ENCODE measurements at regions not wholly inside any gene's neighbourhood (a gene's known extent, or its start where the extent isn't known, plus 50 kb on each side); places are given as distances from the start of the nearest gene placed in this dataset.

DNA sequence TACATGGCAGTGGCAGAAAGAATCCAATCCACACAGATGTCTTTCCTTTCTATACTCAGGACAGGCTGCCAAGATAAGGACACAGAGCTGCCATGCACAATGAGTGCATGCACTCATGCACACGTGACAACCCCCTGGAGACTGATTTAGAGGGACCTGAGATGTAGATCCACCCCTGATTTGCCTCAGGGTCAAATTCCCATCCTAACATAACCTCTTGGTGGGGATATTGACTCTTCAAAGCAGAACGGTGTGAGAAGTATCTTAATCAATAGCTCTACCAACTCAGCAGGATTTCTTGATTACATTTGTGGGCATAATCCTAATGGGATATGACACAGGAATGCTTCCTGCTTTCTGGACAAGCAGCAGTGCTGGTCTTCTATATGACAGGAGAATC is 125.2 kb upstream of the DSCAM start:
- Histone ChIP-seq H2BK5ac (ENCODE audit: low read depth, low read length) (no peak overlapping the region), H2BK15ac (ENCODE audit: low read length) (no peak overlapping the region), H3K56ac (replicated peaks; ENCODE audit: insufficient read length, low read depth, low read length) (no peak overlapping the region), H3K23ac (ENCODE audit: insufficient read length) (no peak overlapping the region), H2AFZ (ENCODE audit: low read length) (no peak overlapping the region), H3K9ac (replicated peaks in 1 of 4; ENCODE audit: extremely low read depth in 1 of 4, low read depth in 3 of 4, low read length in 3 of 4) (no peak overlapping the region), H4K8ac (ENCODE audit: extremely low read depth, insufficient read depth, low read length) (no peak overlapping the region), H4K91ac (replicated peaks; ENCODE audit: insufficient read length, low read length) (no peak overlapping the region), H3K4me1 (replicated peaks in 1 of 4; ENCODE audit: control insufficient read depth in 3 of 4, insufficient read depth in 4 of 4, low read length in 3 of 4) (peaks cover 0 to 7% (median 3%) of the 10 kb centered on the region in 4 experiments; a peak in 4 of 7 replicates), H4K5ac (ENCODE audit: insufficient read length, low read depth, low read length) (no peak overlapping the region), H3K79me2 (ENCODE audit: control insufficient read depth in 1 of 2, insufficient read depth in 2 of 2, low read length in 2 of 2) (no peaks in the 10 kb centered on the region), H3K18ac (ENCODE audit: extremely low read depth, low read length) (no peak overlapping the region), H3K79me1 (ENCODE audit: low read depth, low read length) (no peaks in the 10 kb centered on the region), H3K23me2 (ENCODE audit: low read depth, low read length) (peaks cover 2% of the 10 kb centered on the region; the same call in 1 of the 2 replicates), H2BK120ac (replicated peaks; ENCODE audit: low read depth, low read length) (no peak overlapping the region), H3K4ac (replicated peaks; ENCODE audit: insufficient read length, low read depth, low read length) (no peak overlapping the region), H3K4me3 (ENCODE audit: extremely low read depth in 1 of 4, insufficient read depth in 2 of 4, low read depth in 3 of 4, low read length in 4 of 4) (no peak overlapping the region), H3K27ac (ENCODE audit: low read depth, low read length) (no peak overlapping the region), H3K36me3 (ENCODE audit: control insufficient read depth in 2 of 4, insufficient read depth in 4 of 4, low read length in 3 of 4) (no peaks in the 10 kb centered on the region), H3K9me3 (ENCODE audit: insufficient read depth in 2 of 2, low read depth in 1 of 2, low read length in 1 of 2) (peaks cover 4% of the 10 kb centered on the region in 2 experiments; a peak in 1 of 4 replicates), H3K4me2 (ENCODE audit: insufficient read depth in 1 of 2, low read depth in 2 of 2, low read length in 2 of 2) (no peak overlapping the region), H3K27me3 (replicated peaks in 1 of 4; ENCODE audit: control insufficient read depth in 3 of 4, extremely low read depth in 1 of 4, insufficient read depth in 3 of 4, low read length in 3 of 4) (no peaks in the 10 kb centered on the region), H3K14ac (ENCODE audit: insufficient read length) (no peak overlapping the region), H2BK20ac (ENCODE audit: low read length) (no peak overlapping the region), H2AK5ac (ENCODE audit: low read depth, low read length) (no peak overlapping the region), H4K20me1 (replicated peaks in 1 of 2; ENCODE audit: control insufficient read depth in 1 of 2, insufficient read depth in 2 of 2, low read length in 2 of 2) (no peaks in the 10 kb centered on the region), H2BK12ac (ENCODE audit: low read depth, low read length) (no peak overlapping the region)
- CTCF ChIA-PET (ENCODE audit: partially characterized antibody): no interaction called here
- no peak for FAIRE-seq
- no peak for DNase-seq (ENCODE audit: low read depth in 1 of 2, low spot score in 2 of 2)
- POLR2A ChIA-PET (ENCODE audit: partially characterized antibody): no interaction called here
- WGBS, 2 experiments (ENCODE audit: extremely low coverage in 1 of 2, insufficient coverage in 1 of 2, insufficient read length in 1 of 2, insufficient replicate concordance in 2 of 2, low coverage in 1 of 2, low lambda C conversion rate in 2 of 2, missing lambda C conversion rate in 1 of 2): 85% methylated on average over 2 of the region's 2 CpGs; no CpG with 5 or more reads in 1 of the 2 experiments
- TF ChIP-seq, protein P1, sequence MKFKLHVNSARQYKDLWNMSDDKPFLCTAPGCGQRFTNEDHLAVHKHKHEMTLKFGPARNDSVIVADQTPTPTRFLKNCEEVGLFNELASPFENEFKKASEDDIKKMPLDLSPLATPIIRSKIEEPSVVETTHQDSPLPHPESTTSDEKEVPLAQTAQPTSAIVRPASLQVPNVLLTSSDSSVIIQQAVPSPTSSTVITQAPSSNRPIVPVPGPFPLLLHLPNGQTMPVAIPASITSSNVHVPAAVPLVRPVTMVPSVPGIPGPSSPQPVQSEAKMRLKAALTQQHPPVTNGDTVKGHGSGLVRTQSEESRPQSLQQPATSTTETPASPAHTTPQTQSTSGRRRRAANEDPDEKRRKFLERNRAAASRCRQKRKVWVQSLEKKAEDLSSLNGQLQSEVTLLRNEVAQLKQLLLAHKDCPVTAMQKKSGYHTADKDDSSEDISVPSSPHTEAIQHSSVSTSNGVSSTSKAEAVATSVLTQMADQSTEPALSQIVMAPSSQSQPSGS (IDR thresholded peaks at IDR 0.05; ENCODE audit: low read length): no peak
- TF ChIP-seq SUZ12 (IDR thresholded peaks at IDR 0.05; ENCODE audit: low read length) (no peak), RNF2 (IDR thresholded peaks at IDR 0.05; ENCODE audit: borderline replicate concordance, low read depth, low read length, missing control alignments, poor library complexity, severe bottlenecking) (no peak), SAP30 (IDR thresholded peaks at IDR 0.05; ENCODE audit: insufficient read depth, insufficient replicate concordance, low read length) (no peak), TCF12 (IDR thresholded peaks at IDR 0.05; ENCODE audit: low read depth, low read length) (no peak), RFX5 (IDR thresholded peaks at IDR 0.05; ENCODE audit: borderline replicate concordance, low read depth, low read length) (no peak), KDM4A (IDR thresholded peaks at IDR 0.05; ENCODE audit: low read depth, low read length, severe bottlenecking) (no peak), GTF2F1 (IDR thresholded peaks at IDR 0.05; ENCODE audit: borderline replicate concordance, low read depth, low read length) (no peak), SIN3A (conservative IDR thresholded peaks at IDR 0.05 in 1 of 2, IDR thresholded peaks at IDR 0.05 in 1 of 2; ENCODE audit: low read depth in 1 of 2, low read length in 2 of 2) (no peak), ZNF274 (IDR thresholded peaks at IDR 0.05; ENCODE audit: borderline replicate concordance, extremely low read depth, low read length) (no peak), CHD1 (IDR thresholded peaks at IDR 0.05; ENCODE audit: low read depth, low read length) (no peak), KDM1A (IDR thresholded peaks at IDR 0.05; ENCODE audit: borderline replicate concordance, low read length) (no peak)

Measured in H1 (cell line).